HepG2 (cell line): ENCODE measurements at regions not wholly inside any gene's neighbourhood (a gene's known extent, or its start where the extent isn't known, plus 50 kb on each side); places are given as distances from the start of the nearest gene placed in this dataset.

Experiments used
- ATAC-seq: fragments of 200-7000 bp; cut with Tn5 transposase; 3 replicates; pipeline ENCODE4 v1.9.1; 2020; ENCODE audit warnings: mild to moderate bottlenecking, moderate library complexity
- BruUV-seq: library from RNA; stranded (reverse); fragments of 400-500 nt; replicated peaks from 2 replicates; lab custom pipeline; 2021; lab: Mats Ljungman, UMichigan
- CTCF ChIA-PET: fragments of 300-600 bp; formaldehyde crosslinking; extraction: SDS; loops from one replicate; lab custom pipeline; 2021; ENCODE audit warnings: low total read pairs, inconsistent platforms, low intra/inter-chr PET ratio; lab: Yijun Ruan, JAX
- POLR2A ChIA-PET: fragments of 350-600 bp; sonication (Branson Sonifier 250); formaldehyde crosslinking; loops from one replicate; lab custom pipeline; 2020; ENCODE audit warnings: antibody characterized with exemption, inconsistent platforms; lab: Yijun Ruan, JAX
- DNase-seq: peaks from one replicate; pipeline ENCODE4 v3.0.0-alpha.2; 2015; ENCODE audit warnings: low spot score
- FAIRE-seq: peaks from 3 replicates; lab custom pipeline; 2011; peaks lifted over from hg19 to GRCh38; lab: Jason Lieb, UNC
- H2AFZ ChIP-seq: one replicate; pipeline ENCODE4 v1.6.1; 2011; ENCODE audit warnings: low read length, inconsistent platforms
- H3K27ac ChIP-seq: fragments of 300-600 bp; 3 replicates; pipeline ENCODE4 v1.8.0; 2011; ENCODE audit warnings: mixed run types, mild to moderate bottlenecking, mixed read lengths, low read length, inconsistent platforms; ENCODE audit not compliant: insufficient read depth; ENCODE audit errors: extremely low read length
- H3K27me3 ChIP-seq, 2 experiments: fragments of 200-600 bp in 1 of 2; 2 replicates in 1 of 2; 3 replicates in 1 of 2; pipeline versions ENCODE4 v1.6.0 to v1.8.0; 2011; ENCODE audit warnings: low read length in 2 of 2, mild to moderate bottlenecking in 2 of 2, moderate library complexity in 2 of 2, inconsistent platforms in 1 of 2; ENCODE audit not compliant: insufficient read depth in 2 of 2, control insufficient read depth in 1 of 2
- H3K36me3 ChIP-seq, 2 experiments: fragments of 200-600 bp in 1 of 2; replicated peaks in 1 of 2; 2 replicates in 1 of 2; 3 replicates in 1 of 2; pipeline versions ENCODE4 v1.5.1 to v1.8.0; 2011; ENCODE audit warnings: low read length in 2 of 2, inconsistent platforms in 1 of 2; ENCODE audit not compliant: insufficient read depth in 2 of 2, control insufficient read depth in 1 of 2
- H3K4me1 ChIP-seq: 2 replicates; pipeline ENCODE4 v1.5.1; 2012; ENCODE audit warnings: low read length, inconsistent platforms; ENCODE audit not compliant: insufficient read depth
- H3K4me2 ChIP-seq: 2 replicates; pipeline ENCODE4 v1.6.0; 2011; ENCODE audit warnings: low read depth, low read length, inconsistent platforms
- H3K4me3 ChIP-seq, 3 experiments: fragments of 200-600 bp in 1 of 3; sonication (generic), shearing (Covaris generic) in 1 of 3; replicated peaks in 1 of 3; 2 replicates each; pipeline ENCODE4 v1.5.1; 2011 to 2016; ENCODE audit warnings: low read length in 3 of 3, inconsistent platforms in 2 of 3, low read depth in 2 of 3, mild to moderate bottlenecking in 2 of 3, control low read depth in 1 of 3, mixed read lengths in 1 of 3; ENCODE audit not compliant: insufficient read depth in 1 of 3
- H3K79me2 ChIP-seq: one replicate; pipeline ENCODE4 v1.6.1; 2011; ENCODE audit warnings: low read length, inconsistent platforms; ENCODE audit not compliant: insufficient read depth
- H3K9ac ChIP-seq: 2 replicates; pipeline ENCODE4 v1.6.0; 2011; ENCODE audit warnings: mild to moderate bottlenecking, low read depth, low read length, inconsistent platforms; ENCODE audit not compliant: insufficient read depth
- H3K9me3 ChIP-seq: 2 replicates; pipeline ENCODE4 v1.5.1; 2012; ENCODE audit warnings: mild to moderate bottlenecking, low read length
- H4K20me1 ChIP-seq: 2 replicates; pipeline ENCODE4 v1.6.0; 2011; ENCODE audit warnings: inconsistent platforms, mild to moderate bottlenecking, low read length, moderate library complexity; ENCODE audit not compliant: insufficient read depth
- ARNTL ChIP-seq: sonication (generic); formaldehyde crosslinking; IDR thresholded peaks from 2 replicates; pipeline ENCODE4 v1.4.0; 2020; ENCODE audit warnings: mild to moderate bottlenecking, missing genetic modification reagents
- ATF7-NPFF ChIP-seq: sonication (generic); formaldehyde crosslinking; IDR thresholded peaks from 2 replicates; pipeline ENCODE4 v1.8.1; 2023; ENCODE audit warnings: mild to moderate bottlenecking, low read depth, missing genetic modification reagents, moderate library complexity
- GABPA ChIP-seq, 2 experiments: IDR thresholded peaks; 2 replicates each; pipeline ENCODE4 v1.6.1; 2011 to 2016; ENCODE audit warnings: low read depth in 2 of 2, low read length in 1 of 2, missing biosample characterization in 1 of 2, missing genetic modification characterization in 1 of 2
- GABPB1 ChIP-seq: IDR thresholded peaks from 2 replicates; pipeline ENCODE4 v1.6.1; 2016; ENCODE audit warnings: mild to moderate bottlenecking, missing genetic modification reagents, moderate library complexity, missing compliant biosample characterization
- KLF6 ChIP-seq: IDR thresholded peaks from 2 replicates; pipeline ENCODE4 v1.8.0; 2016; ENCODE audit warnings: missing biosample characterization, missing genetic modification reagents
- NR2F6 ChIP-seq, 2 experiments: IDR thresholded peaks; 2 replicates each; pipeline ENCODE4 v1.6.1; 2016; ENCODE audit warnings: antibody characterized with exemption in 1 of 2, mild to moderate bottlenecking in 1 of 2
- U2AF1 ChIP-seq: fragments of 200-400 bp; formaldehyde crosslinking; optimal IDR thresholded peaks from 2 replicates; pipeline ENCODE3; 2017; ENCODE audit warnings: mild to moderate bottlenecking, low read depth, low read length
- ZNF329 ChIP-seq: sonication (generic); formaldehyde crosslinking; IDR thresholded peaks from 2 replicates; pipeline ENCODE4 v1.9.0; 2021; ENCODE audit warnings: low read depth, mild to moderate bottlenecking, missing genetic modification reagents
- ZNF501 ChIP-seq: sonication (generic); formaldehyde crosslinking; IDR thresholded peaks from 2 replicates; pipeline ENCODE4 v1.5.1; 2020; ENCODE audit warnings: mild to moderate bottlenecking, moderate library complexity, missing genetic modification reagents
- WGBS: methylation state at CpG from one replicate; pipeline ENCODE4 v1.1.6; 2017; ENCODE audit warnings: low lambda C conversion rate; 5-methylcytosine and 5-hydroxymethylcytosine counted together
- in situ Hi-C: cut with HindIII; loops from 2 replicates; pipeline ENCODE4 v1.10.0; 2017; ENCODE audit warnings: low pct_unique_long_range_greater_than_20kb; ENCODE audit not compliant: extremely low pct_ligation_motif_present
- intact Hi-C: fragments of 100-400 bp; cut with micrococcal nuclease; formaldehyde crosslinking; loops from one replicate; pipeline ENCODE4 v1.10.0; 2022; ENCODE audit not compliant: unreplicated experiment
- TF ChIP-seq, protein P1 (sequence below): sonication (generic); formaldehyde crosslinking; IDR thresholded peaks from 2 replicates; pipeline ENCODE4 v1.8.1; 2023; ENCODE audit warnings: mild to moderate bottlenecking, inconsistent platforms, moderate library complexity, missing genetic modification reagents, borderline replicate concordance
- TF ChIP-seq, protein P2 (sequence below): sonication (generic); formaldehyde crosslinking; IDR thresholded peaks from 2 replicates; pipeline ENCODE4 v1.9.0; 2021; ENCODE audit warnings: missing genetic modification reagents, borderline replicate concordance
- TF ChIP-seq, protein P3 (sequence below): sonication (generic); formaldehyde crosslinking; IDR thresholded peaks from 2 replicates; pipeline ENCODE4 v1.4.0; 2020; ENCODE audit warnings: mild to moderate bottlenecking, low read depth, missing genetic modification reagents

DNA sequence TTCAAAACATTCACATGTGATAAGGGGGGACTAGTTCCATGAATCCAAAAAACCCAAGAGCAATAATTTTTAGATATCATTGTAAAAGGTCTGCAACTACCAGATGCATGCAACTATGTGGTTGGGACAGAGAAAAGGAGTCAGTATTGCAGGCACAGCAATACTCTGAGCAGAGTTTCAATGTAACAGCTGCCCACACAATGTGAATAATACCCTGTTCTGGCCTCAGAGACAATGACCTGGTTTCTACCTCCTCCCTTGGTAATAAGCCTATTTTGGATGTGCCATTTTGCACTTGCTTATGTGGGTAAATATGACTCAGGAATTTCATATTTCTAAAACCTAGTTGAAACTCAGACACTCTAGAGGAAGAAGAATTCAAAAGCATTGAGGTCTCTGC is 194.8 kb upstream of the RASGEF1B start (continued):
- TF ChIP-seq, protein P1, sequence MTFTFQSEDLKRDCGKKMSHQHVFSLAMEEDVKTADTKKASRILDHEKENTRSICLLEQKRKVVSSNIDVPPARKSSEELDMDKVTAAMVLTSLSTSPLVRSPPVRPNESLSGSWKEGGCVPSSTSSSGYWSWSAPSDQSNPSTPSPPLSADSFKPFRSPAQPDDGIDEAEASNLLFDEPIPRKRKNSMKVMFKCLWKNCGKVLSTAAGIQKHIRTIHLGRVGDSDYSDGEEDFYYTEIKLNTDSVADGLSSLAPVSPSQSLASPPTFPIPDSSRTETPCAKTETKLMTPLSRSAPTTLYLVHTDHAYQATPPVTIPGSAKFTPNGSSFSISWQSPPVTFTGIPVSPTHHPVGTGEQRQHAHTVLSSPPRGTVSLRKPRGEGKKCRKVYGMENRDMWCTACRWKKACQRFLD, result no peak
- TF ChIP-seq, all 625 proteins: peak for 0

DNA sequence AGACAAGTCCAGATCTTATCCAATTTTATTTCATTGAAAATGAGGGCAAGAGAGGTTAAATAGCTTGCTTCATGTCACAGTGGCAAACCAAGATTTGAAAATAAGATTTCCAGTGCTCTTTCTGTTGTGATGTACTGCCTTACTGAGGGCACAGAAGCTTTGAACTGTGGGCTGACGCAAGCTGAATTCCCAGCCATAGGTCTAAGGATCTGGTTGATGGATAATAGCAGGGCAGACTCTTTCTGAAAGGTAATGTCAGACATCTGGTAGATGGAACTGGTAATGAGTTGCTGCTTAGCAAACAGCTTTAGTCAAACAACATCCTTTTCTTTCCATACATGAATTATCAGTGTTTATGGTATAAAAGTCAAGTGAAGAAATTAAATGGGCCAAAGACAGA is 193.9 kb upstream of the RASGEF1B start:
- CTCF ChIA-PET, result no interaction called here
- H3K79me2 ChIP-seq, result no peaks in the 10 kb centered on the region

More for the DNA sequence above, 193.9 kb upstream of the RASGEF1B start:
- TF ChIP-seq, protein P2, sequence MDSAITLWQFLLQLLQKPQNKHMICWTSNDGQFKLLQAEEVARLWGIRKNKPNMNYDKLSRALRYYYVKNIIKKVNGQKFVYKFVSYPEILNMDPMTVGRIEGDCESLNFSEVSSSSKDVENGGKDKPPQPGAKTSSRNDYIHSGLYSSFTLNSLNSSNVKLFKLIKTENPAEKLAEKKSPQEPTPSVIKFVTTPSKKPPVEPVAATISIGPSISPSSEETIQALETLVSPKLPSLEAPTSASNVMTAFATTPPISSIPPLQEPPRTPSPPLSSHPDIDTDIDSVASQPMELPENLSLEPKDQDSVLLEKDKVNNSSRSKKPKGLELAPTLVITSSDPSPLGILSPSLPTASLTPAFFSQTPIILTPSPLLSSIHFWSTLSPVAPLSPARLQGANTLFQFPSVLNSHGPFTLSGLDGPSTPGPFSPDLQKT, result no peak
- TF ChIP-seq ZNF501 (CRISPR knock-in tag), result no peak
- no peak for TF ChIP-seq ARNTL (CRISPR knock-in tag)
- no peak for TF ChIP-seq U2AF1
- TF ChIP-seq ATF7-NPFF (CRISPR knock-in tag), result no peak
- no peak for TF ChIP-seq KLF6 (CRISPR knock-in tag)
- no peak for TF ChIP-seq NR2F6 (IDR thresholded peaks at IDR 0.05)
- no peak for TF ChIP-seq NR2F6 (CRISPR knock-in tag; IDR thresholded peaks at IDR 0.05)
- TF ChIP-seq, protein P3, sequence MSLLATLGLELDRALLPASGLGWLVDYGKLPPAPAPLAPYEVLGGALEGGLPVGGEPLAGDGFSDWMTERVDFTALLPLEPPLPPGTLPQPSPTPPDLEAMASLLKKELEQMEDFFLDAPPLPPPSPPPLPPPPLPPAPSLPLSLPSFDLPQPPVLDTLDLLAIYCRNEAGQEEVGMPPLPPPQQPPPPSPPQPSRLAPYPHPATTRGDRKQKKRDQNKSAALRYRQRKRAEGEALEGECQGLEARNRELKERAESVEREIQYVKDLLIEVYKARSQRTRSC (CRISPR knock-in tag), result no peak
- no peak for TF ChIP-seq ZNF329 (CRISPR knock-in tag)
- TF ChIP-seq GABPA (IDR thresholded peaks at IDR 0.05; ENCODE audit: low read depth, low read length), result no peak
- TF ChIP-seq GABPA (CRISPR knock-in tag; IDR thresholded peaks at IDR 0.05; ENCODE audit: low read depth), result no peak
- TF ChIP-seq GABPB1 (CRISPR knock-in tag), result no peak
- no peak overlapping the region for H3K4me3 ChIP-seq
- intact Hi-C loops (no loop called here), in situ Hi-C loops (no loop called here)
- no peaks in the 10 kb centered on the region for H4K20me1 ChIP-seq
- POLR2A ChIA-PET, result no interaction called here
- H3K9ac ChIP-seq, result no peak overlapping the region
- H3K4me1 ChIP-seq, result no peaks in the 10 kb centered on the region
- FAIRE-seq (no peak), ATAC-seq (no peak), DNase-seq (no peak)
- 64% methylated on average over 1 of the region's 1 CpG for WGBS
- BruUV-seq, result no TSS peak
- no peak overlapping the region for H3K4me2 ChIP-seq
- no peak overlapping the region for H3K27ac ChIP-seq
- no peak overlapping the region for H2AFZ ChIP-seq
- H3K36me3 ChIP-seq, result no peaks in the 10 kb centered on the region
- no peaks in the 10 kb centered on the region for H3K9me3 ChIP-seq
- no peaks in the 10 kb centered on the region for H3K27me3 ChIP-seq
